RWPE1 (cell line): ENCODE measurements at regions not wholly inside any gene's neighbourhood (a gene's known extent, or its start where the extent isn't known, plus 50 kb on each side); places are given as distances from the start of the nearest gene placed in this dataset.

ENCODE experiments used
- CTCF ChIA-PET: fragments of 350-600 bp; sonication (Branson Sonifier 250); formaldehyde crosslinking; extraction: SDS; loops from one replicate; lab custom pipeline; 2021; lab: Yijun Ruan, JAX
- POLR2A ChIA-PET: fragments of 400-600 bp; formaldehyde crosslinking; extraction: SDS; loops from one replicate; lab custom pipeline; 2020; ENCODE audit warnings: antibody characterized with exemption; ENCODE audit not compliant: low non-redundant PET; lab: Yijun Ruan, JAX
- DNase-seq: peaks from one replicate; pipeline ENCODE4 v3.0.0; 2012; ENCODE audit warnings: low spot score
- H3K27ac ChIP-seq: fragments of 450-650 bp; 2 replicates; pipeline ENCODE4 v1.5.1; 2017
- TF ChIP-seq, protein P1 (sequence below): fragments of 450-650 bp; conservative IDR thresholded peaks from 2 replicates; pipeline ENCODE4 v1.5.1; 2017; ENCODE audit warnings: low read depth, mild to moderate bottlenecking

DNA sequence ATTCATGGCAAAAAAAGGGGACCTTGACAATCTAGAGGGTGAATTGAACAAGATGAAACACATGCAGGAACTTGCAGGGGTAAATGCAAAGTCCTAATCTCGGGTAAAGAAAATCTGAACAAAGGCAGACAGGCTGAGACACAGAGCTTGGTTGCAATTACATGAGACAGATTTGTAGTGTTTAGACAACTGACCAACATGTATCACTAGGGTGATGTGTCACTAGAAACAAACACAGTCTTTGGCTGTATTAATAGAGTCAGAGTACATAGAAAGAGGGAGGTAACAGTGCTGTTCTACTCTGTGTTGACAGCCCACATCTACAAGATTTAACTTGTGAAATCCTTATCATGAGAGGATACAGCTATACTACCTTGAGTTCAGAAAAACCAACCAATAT is 78.1 kb upstream of the GRIK3 start:
- DNase-seq: no peak
- TF ChIP-seq, protein P1, sequence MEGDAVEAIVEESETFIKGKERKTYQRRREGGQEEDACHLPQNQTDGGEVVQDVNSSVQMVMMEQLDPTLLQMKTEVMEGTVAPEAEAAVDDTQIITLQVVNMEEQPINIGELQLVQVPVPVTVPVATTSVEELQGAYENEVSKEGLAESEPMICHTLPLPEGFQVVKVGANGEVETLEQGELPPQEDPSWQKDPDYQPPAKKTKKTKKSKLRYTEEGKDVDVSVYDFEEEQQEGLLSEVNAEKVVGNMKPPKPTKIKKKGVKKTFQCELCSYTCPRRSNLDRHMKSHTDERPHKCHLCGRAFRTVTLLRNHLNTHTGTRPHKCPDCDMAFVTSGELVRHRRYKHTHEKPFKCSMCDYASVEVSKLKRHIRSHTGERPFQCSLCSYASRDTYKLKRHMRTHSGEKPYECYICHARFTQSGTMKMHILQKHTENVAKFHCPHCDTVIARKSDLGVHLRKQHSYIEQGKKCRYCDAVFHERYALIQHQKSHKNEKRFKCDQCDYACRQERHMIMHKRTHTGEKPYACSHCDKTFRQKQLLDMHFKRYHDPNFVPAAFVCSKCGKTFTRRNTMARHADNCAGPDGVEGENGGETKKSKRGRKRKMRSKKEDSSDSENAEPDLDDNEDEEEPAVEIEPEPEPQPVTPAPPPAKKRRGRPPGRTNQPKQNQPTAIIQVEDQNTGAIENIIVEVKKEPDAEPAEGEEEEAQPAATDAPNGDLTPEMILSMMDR: no peak
- H3K27ac ChIP-seq: no peak overlapping the region
- POLR2A ChIA-PET: no interaction called here
- CTCF ChIA-PET: no interaction called here

DNA sequence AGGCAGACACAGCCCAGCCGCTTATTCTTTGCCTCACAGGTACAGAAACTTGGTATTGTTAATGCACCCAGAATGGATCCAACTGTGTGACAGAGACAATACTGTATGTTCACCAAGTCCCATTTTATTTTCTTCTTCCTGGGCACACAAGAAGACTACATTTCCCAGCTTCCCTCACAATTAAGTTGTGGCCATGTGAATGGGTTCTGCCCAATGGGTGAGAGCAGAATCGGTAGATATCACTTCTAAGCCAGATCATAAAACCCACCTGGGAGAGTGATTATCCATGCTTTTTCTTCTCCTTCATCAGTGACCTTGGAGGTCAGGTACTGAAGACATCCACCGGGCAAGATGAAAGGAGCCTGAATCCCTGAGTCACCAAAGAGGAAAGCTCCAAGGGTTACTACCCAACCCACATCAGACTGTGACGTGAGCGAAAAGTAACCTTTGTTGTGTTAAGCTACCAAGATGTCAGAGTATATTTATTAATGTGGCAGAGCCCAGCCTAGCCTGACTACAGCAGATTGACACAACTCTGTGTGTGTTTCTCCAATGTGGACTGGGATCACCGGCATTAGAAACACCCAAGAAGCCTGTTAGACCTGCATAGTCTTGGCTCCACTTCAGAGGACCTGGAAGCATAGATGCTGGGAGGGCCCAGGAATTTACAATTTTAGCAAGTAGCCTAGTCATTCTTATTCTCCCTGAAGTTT is 79.1 kb upstream of the GRIK3 start:
- TF ChIP-seq, protein P1: no peak
- CTCF ChIA-PET: no interaction called here

DNA sequence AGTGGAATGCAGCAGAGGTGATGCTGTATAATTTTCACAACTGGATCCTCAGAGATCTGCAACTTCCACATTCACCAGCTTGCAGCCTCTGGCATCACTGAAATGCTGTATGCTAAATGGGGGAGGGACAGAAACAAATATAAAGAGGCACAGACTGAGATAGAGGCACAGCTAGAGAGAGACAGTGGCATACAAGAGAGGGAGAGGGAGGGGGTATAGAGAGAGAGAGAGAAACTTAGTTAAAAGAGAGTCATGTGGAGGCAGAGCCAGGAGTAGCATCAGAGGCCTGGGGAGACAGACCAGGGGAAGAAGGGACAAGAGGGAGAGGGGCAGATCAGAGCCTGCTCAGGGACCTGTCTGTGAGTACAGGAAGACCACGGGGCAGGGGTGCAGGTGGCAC is 84.5 kb upstream of the GRIK3 start:
- ChIA-PET CTCF (no interaction called here), POLR2A (no interaction called here)
- TF ChIP-seq, protein P1: no peak
- DNase-seq: no peak
- H3K27ac ChIP-seq: no peak overlapping the region

More for the DNA sequence above, 79.1 kb upstream of the GRIK3 start:
- DNase-seq: no peak
- POLR2A ChIA-PET: no interaction called here
- H3K27ac ChIP-seq: no peak overlapping the region

DNA sequence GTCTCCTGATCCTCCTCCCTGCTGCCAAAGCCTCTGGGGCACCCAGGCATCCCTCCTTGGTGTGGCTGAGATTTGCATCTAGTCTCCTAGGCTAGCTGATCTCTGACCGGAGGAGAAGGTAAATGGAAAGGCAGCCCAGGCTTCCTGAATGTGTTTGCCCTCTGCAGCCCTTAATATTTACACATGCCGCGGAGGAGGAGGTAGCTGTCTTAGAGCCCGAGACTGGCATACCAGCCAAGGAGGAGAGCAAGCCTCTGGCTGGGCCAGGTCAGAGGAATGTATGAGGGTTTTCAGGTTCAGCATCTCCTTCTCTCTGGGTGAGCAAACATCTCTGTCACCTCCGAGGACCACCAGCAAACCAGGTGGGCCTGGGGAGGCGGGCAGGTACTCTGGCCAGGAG is 86.0 kb upstream of the GRIK3 start:
- ChIA-PET POLR2A (no interaction called here), CTCF (interaction anchor here (0.7 kb wide), 1 partner anchor 11 kb away, joined by 5 read pairs; no protein-coding TSS in a partner anchor)
- no peak for DNase-seq
- TF ChIP-seq, protein P1: no peak
- H3K27ac ChIP-seq: no peak overlapping the region

DNA sequence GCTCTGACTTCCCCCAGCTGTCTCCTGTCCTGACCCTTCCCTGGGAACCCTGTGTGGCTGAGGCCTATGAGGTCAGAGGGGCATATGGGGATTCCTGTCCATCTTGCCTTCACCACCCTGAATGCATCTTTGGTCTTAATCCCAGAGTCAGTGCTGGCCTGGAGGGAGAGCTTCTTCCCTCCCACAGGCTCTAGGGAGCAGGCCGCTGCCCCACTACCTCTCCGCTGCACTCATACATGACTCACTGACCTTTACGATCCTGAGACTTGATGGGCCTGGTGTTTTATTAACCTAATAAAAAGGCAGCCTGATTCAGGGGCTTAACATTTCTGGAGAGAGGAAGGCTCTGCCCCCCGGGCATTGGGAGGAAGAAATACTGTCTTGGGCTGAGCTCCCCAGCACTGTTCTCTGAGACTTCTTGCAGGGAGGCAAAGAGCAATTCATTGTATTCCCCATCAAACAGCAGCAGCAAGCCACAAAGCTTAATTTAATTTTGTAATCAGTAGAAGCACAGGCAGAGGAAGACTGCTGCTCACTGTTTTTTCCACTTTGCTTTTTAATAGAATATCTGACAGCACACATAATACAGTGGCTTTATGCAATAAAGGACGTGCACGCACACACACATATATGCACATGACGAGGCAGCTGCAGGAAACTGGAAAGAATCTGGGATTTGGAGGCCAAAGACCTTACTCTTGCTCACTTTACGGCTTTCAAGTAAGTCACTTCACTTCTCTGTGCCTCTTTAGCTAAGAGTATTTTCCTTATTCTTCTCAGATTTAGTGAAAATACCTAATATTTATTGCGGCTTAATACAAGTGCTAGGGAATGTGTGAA is 89.2 kb upstream of the GRIK3 start:
- POLR2A ChIA-PET: no interaction called here
- no peak overlapping the region for H3K27ac ChIP-seq
- CTCF ChIA-PET: no interaction called here
- TF ChIP-seq, protein P1: no peak
- DNase-seq: no peak

DNA sequence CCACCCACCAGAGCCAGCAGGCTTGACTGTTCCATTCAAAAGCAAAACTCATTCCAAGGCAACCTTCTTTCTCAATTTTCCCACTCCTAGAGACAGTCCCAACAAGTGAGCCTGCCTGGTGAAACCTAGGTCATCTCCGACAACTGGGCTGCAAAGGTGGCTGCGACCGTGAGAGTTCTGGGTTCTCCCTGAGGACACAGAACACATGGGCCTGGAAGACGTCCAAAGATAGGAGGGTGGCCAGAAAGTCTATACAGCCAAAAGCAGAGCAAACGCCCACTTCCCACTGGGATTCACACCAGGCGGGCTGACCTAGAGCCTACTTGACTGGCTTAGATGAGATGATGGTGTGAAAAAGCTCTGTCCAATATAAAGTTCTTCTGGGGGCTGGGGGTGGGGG is 90.2 kb upstream of the GRIK3 start:
- DNase-seq: no peak
- TF ChIP-seq, protein P1: no peak
- CTCF ChIA-PET: interaction anchor here (0.7 kb wide), 1 partner anchor 479 kb away, joined by 3 read pairs; no protein-coding TSS in a partner anchor
- H3K27ac ChIP-seq: no peak overlapping the region
- POLR2A ChIA-PET: no interaction called here
